ENCODE measurements at regions not wholly inside any gene's neighbourhood (a gene's known extent, or its start where the extent isn't known, plus 50 kb on each side); places are given as distances from the start of the nearest gene placed in this dataset.

- H3K56ac ChIP-seq (ENCODE audit: insufficient read length, low read depth, low read length), result no peak overlapping the region
- H4K91ac ChIP-seq (ENCODE audit: insufficient read length, low read depth, low read length), result no peak overlapping the region
- H3K4ac ChIP-seq (ENCODE audit: low read depth, low read length), result no peak overlapping the region
- no peaks in the 10 kb centered on the region for H3K79me1 ChIP-seq (ENCODE audit: insufficient read depth, low read depth, low read length, poor library complexity, severe bottlenecking)
- H3K18ac ChIP-seq (ENCODE audit: insufficient read length, low read depth, low read length), result no peak overlapping the region
- no peaks in the 10 kb centered on the region for H3K79me2 ChIP-seq (ENCODE audit: insufficient read depth, low read length)
- DNase-seq, result no peak
- H2BK120ac ChIP-seq (ENCODE audit: low read depth, low read length, poor library complexity, severe bottlenecking), result no peak overlapping the region
- no peaks in the 10 kb centered on the region for H3K4me1 ChIP-seq (ENCODE audit: insufficient read depth, low read length)
- no peak overlapping the region for H4K5ac ChIP-seq (ENCODE audit: insufficient read length, low read depth, low read length)
- H2AFZ ChIP-seq (ENCODE audit: low read length), result no peak overlapping the region
- no peak overlapping the region for H3K9ac ChIP-seq (ENCODE audit: extremely low read depth, insufficient read length, low read length)
- H3K27ac ChIP-seq (ENCODE audit: insufficient read length, low read depth, low read length), result no peak overlapping the region
- no peak overlapping the region for H2BK15ac ChIP-seq (ENCODE audit: low read depth, low read length)
- no peaks in the 10 kb centered on the region for H3K27me3 ChIP-seq (ENCODE audit: insufficient read depth, low read length)
- no peaks in the 10 kb centered on the region for H4K20me1 ChIP-seq (ENCODE audit: control insufficient read depth, insufficient read depth, insufficient read length)
- H3K23ac ChIP-seq (ENCODE audit: insufficient read length, low read depth, low read length), result no peak overlapping the region
- no peak overlapping the region for H2BK5ac ChIP-seq (ENCODE audit: insufficient read length, low read length)
- Mint-ChIP-seq H3K4me3 (no peak overlapping the region), H3K27ac (no peak overlapping the region), H3K27me3 (ENCODE audit: low read depth) (peaks cover 2% of the 10 kb centered on the region; the same call in 1 of the 2 replicates), H3K36me3 (ENCODE audit: insufficient read depth in 1 of 3, low read depth in 3 of 3) (no peaks in the 10 kb centered on the region), H3K9me3 (no peaks in the 10 kb centered on the region), H3K4me1 (peaks cover 9 to 23% of the 10 kb centered on the region in 2 experiments)
- H3K9me3 ChIP-seq (ENCODE audit: control insufficient read depth, low read depth, low read length), result no peaks in the 10 kb centered on the region
- no peak overlapping the region for H2AK5ac ChIP-seq (ENCODE audit: insufficient read length, low read length)
- H3K14ac ChIP-seq (ENCODE audit: insufficient read depth, low read length), result no peak overlapping the region
- no CpG with 5 or more reads among the region's 5 CpGs for WGBS (ENCODE audit: extremely low coverage, insufficient read length, low lambda C conversion rate)
- H2BK12ac ChIP-seq (ENCODE audit: insufficient read length, low read depth, low read length), result no peak overlapping the region
- H2BK20ac ChIP-seq (ENCODE audit: low read depth, low read length, poor library complexity, severe bottlenecking), result no peak overlapping the region
- no peak overlapping the region for H3T11ph ChIP-seq (ENCODE audit: low read length)
- H3K4me2 ChIP-seq (ENCODE audit: insufficient read depth, insufficient read length, low read length), result no peak overlapping the region
- TF ChIP-seq CTCF (conservative IDR thresholded peaks at IDR 0.05), result no peak
- H4K8ac ChIP-seq (replicated peaks; ENCODE audit: insufficient read length, low read depth, low read length), result no peak overlapping the region
- no peaks in the 10 kb centered on the region for H3K23me2 ChIP-seq (ENCODE audit: insufficient read length, low read depth, low read length, poor library complexity, severe bottlenecking)
These were observed 157.4 kb downstream of the TFAP2C start for GRCh38 chr20:56786503-56786902.
